ENCODE measurements at regions not wholly inside any gene's neighbourhood (a gene's known extent, or its start where the extent isn't known, plus 50 kb on each side); places are given as distances from the start of the nearest gene placed in this dataset.
"Not testable (repeated sequence)": the region's sequence is repeated elsewhere in the genome, so short reads cannot be mapped to it uniquely, and the experiment has no call there.

DNA sequence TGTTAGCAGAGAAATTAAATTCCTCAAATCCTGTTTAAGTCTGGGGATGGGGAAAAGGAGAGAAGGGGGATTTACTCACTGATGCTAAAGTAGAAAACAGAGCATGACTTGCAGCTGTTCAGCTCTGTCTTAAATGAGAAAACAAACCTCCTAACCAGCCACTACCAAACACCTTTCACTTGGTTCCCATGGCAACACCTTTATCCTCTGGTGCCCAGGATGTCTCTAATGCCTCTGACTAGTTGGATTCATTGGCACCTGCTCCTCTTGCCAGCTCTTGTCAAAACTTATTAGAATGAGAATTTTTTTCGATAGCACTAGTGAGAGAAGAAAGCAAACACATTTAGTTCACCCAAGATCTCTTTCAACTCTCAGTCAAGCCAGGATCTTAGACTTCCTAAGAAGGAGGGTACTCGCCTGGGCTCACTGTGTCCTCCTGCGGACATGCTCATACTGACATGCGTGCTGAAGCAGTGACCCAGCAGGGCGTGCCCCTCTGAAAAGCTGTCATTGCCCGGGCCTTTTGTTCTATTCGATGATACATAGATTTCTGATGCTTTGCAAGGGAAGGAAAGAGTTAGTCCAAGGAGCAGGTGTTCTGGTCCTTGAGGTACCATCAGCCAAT is 656.0 kb upstream of the CELF4 start:
- no peak for DNase-seq (ENCODE audit: low read depth in 2 of 2)

DNA sequence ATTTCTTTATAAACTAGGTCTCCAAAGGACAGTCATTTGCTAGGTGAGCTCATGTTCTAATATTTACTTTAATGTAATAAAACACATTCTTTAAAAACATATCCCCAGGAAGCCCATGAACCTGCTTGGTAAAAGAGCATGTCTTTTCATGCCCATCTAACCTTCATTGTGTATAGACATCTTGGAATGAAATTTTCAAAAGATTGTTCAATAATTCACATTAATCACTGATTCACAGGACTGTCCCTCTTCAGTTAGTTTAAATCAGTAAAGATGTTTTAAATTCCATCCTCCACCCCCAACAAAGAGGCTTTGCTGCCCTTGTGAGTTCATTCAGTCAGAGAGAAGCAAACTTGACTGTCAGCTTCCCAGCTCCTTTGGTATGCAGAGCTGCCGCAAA is 633.4 kb upstream of the CELF4 start:
- no peak for DNase-seq (ENCODE audit: low read depth in 2 of 2)

DNA sequence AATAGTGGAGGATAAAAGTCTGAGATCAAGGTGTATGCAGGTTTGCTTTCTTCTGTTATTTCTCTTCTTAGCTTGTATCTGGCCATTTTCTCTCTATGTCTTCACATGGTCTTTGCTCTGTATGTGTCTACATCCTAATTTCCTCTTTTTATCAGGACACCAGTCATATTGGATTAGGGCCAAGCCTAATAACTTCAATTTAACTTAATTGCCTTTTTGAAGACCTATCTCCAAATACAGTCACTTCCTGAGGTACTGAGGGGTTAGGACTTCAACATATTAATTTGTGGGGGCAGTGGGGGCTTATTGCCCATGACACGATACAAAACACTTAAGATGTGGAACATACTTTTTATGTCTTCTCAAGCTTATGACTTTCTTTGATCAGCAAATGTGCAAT is 632.9 kb upstream of the CELF4 start:
- no peak for DNase-seq (ENCODE audit: low read depth in 2 of 2)

DNA sequence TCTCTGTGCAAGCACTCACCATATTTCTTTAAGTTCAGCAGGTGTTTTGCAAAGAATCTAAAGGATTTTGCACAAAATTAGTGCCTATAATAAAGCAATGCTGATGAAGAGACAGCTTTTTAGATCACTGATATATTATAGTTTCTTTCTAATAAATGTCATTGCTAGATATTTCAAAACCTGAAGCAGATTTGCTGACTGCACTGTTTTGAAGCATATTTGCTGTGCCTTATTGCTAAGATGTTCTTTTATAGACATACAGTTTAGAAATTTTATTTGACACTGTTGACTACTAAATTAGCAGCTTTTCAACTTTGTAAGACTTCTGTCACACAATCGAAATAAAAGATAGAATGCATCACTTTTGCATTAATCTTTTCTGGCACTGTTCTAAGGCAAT is 620.9 kb upstream of the CELF4 start:
- DNase-seq (ENCODE audit: low read depth in 2 of 2): no peak

DNA sequence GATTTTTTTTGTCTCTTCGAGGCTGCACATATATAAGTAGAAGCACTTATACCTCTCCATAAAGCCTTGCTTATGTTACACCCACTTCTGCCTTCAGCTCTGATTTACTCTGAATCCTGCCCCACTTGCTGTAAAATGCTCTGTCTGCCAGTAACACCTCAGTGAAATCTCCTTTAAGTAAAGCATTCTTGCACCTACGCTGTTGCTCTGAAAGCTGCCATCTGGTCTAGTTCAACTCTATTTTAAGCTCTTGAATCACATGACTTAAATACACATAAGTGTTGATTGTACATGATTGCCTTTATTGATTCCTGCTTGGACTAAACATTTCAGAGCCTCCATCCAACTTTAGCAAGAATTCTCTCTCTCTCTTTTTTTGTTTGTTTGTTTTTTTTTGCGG is 609.0 kb upstream of the CELF4 start:
- DNase-seq (ENCODE audit: low read depth in 2 of 2): no peak

DNA sequence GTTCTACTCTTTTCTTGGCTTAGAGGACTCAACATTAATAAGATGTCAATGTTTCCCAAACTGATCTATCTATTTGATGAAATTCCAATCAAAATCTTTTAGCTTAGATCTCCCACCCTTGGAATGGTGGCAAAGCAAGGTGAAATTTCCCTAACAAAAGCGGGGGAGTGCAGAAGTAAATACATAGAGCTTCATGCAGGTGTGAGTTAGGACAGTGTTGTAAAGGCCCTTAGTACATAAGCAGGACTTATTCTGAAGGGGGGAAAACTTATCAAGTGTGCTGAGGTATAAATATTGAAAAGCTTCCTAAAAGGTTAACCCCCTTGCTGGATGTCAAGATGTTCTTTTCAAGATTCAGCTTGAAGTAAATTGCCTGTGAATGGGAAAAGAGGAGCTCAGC is 608.6 kb upstream of the CELF4 start:
- no peak for DNase-seq (ENCODE audit: low read depth in 2 of 2)

DNA sequence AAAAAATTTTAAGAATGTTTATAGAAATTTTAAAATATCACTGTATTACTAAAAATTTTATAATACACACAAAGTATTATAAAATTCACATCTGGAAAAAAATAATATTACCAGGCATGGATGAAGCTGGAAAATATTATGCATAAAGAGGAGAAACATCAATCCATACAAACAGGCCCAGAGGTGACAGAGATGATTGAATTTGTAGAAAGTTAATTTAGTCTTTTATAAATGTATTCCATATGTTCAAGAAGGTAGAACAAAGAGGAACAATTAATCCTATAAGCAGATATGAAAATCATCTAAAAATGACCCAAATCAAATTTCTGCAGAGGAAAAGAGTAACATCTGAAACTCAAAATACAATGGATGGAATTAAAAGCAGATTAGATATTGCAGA is 605.2 kb upstream of the CELF4 start:
- no peak for DNase-seq (ENCODE audit: low read depth in 2 of 2)

DNA sequence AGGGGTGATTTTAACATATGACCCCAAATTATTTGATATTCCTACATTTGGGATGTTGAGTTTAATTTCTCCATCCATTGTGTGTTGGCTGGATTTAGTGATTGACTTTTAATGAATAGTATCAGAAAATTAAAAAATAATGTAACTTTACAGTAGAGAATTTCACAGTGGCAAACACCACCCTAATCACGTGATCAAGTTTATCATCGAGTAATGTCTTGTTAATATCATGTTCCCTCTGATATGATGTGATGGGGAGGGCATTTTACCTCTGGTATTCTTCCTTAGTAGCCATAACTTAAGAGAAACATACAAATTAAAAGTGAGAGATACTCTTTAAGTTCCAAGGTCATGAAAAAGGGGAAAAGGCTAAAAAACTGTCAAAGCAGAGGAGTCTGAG is 602.0 kb upstream of the CELF4 start:
- DNase-seq (ENCODE audit: low read depth in 2 of 2): no peak

DNA sequence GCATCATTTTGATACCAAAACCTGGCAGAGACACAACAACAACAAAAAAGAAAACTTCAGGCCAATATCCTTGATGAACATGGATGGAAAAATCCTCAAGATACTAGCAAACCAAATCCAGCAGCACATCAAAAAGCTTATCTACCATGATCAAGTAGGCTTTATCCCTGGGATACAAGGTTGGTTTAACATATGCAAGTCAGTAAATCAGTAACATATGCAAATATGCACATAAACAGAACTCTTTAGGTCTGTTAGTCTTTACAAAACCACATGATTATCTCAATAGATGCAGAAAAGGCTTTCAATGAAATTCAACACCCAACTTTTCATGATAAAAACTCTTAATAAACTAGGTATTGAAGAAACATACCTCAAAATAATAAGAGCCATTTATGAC is 587.5 kb upstream of the CELF4 start:
- not testable (repeated sequence) for DNase-seq (ENCODE audit: low read depth in 2 of 2)

DNA sequence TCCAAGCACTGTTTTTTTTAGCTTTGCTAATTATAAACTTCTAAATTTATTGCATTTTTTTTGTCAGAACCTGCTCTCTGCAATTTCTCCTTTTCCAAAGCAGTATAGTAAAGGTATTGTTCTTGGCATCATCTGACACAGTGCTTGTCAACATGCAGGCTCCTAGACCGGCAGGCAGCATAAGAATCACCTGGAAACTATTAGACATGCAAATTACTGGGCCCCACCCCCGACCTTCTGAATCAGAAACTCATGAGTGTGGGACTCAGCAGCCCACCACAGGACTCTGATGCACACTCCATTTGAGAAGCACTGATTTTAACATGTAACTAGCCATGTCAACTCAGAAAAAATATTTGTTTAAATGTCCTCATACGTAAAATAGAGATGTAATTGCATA is 551.1 kb upstream of the CELF4 start:
- no peak for DNase-seq (ENCODE audit: low read depth in 2 of 2)

DNA sequence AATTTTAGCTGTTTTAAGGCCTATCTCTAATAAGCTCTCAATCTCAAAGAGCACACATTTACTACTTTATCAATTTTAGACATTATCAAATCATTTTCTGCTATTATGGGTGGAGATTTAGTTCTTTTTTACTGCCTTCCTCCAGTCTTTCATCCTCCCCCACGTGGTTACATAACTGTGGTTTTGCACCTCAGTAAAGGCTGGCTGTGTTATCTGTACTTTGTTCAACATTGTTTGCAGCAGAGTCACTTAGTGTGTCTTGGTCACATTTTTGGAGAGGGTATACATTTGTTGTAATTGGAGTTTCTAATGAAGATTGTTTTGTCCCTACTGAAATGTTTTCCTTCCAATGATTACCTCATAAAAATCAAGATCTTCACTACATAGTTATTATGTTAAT is 549.6 kb upstream of the CELF4 start:
- no peak for DNase-seq (ENCODE audit: low read depth in 2 of 2)

DNA sequence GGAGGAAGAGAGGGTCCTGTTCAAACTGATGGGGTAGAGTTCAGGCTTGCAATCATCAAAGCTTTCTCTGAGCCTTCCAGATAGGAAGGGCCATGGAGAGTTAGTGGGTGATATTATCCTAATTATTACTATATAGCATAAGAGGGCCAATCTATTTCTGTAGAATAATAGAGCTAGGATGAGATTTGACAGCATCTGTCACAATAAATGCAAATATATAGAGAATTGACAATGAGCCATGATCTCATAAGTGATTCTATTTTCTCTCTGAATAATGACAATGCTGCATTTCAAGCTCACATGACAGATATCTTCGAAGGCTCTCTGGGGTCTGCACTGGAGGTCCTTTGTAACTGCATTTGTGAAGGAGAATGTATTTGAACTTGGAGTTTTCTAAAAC is 521.9 kb upstream of the CELF4 start:
- no peak for DNase-seq (ENCODE audit: low read depth in 2 of 2)

DNA sequence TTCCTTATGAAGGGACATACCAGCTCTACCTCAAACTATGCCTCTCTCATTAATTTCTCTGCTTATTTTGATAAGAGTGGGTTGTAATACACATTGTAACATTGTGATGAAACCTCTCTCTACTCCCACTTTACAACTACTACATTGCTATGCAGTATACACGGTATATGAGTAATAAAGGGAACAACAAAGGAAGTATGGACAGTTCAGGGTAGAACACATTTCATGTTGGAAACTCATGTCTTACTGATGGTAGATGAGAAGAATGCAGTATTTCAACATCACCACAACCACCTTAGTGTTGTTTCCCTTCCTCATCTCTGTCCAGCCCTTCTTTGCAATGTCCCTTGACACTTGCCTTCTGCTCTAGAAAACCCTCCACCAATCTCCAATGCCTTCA is 515.9 kb upstream of the CELF4 start:
- no peak for DNase-seq (ENCODE audit: low read depth in 2 of 2)

DNA sequence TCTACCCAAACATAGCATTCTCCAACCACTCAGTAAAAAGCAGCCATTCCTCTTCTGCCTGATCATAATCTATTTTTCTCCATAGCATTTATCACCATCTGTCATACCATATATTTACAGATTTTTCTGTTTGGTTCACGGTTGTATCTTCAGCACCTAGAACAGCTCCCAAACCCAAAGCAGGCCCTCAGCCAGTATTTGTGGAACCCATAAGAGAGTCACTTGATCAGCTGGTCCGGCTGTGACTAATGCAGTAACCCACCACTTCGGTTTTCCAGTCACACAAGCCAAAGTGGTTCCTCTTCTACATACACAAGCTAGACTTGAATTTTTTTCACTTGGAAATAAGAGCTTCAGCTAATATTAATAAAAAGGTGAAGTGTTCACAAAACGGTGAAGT is 511.6 kb upstream of the CELF4 start:
- no peak for DNase-seq (ENCODE audit: low read depth in 2 of 2)

DNA sequence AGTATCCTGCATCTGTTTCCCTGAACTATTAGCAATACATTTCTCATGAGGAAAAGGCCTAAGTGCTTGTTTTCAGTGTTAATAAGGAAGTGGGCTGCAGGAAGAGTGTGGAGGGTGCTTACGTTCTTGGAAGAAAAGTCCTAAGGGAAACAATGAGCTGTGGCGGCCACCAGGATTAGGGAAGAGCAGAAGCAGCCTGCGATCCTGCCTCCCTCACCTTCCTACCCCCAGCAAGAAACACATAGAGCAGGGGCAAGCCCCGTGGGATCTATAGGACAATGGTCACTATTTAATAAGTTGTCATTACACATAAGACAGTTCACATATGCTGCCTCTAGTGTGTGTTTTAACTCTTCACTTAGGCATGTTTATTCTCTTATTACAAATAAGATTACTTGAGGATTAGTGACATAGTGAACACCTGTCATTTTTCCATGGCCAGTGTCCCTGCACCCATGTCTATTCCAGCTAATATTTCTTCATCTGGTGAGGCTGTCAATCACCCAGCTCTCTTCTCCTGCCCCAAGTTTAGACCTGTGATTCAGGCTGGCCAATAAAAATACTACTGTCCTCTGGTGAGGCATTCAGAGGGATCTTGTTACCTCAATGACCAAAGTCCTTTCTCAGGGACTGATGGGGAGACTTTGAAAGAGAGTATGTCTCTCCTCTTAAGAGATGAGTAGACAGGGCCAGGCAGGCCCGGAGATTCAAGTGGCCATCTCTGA is 510.9 kb upstream of the CELF4 start:
- no peak for DNase-seq (ENCODE audit: low read depth in 2 of 2)

DNA sequence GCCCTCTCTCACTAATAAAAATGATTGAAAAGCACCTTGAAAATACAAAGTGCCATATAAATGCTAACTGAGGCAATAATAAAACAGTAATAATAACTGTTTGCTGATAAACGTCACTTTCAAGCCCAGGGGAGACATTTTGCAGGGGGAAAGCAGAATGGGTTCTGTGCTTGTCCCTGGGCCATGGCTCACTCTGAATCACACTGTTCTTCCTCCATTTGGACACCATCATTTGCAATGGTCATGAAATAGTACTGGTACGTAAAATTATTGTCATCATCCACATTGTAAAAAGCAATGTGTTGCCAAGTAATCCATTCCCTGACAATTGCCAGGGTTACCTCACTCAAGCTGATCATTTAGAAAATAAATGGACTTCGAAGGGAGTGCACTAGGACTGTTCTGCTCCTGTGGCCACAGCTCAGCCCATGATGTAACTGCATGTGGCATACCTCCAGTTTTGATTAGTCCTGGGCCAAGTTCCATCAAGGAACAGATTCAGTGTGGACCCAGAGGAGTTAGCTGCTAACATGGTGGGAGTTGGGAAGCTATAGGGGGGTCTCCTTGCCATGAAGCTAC is 508.8 kb upstream of the CELF4 start:
- no peak for DNase-seq (ENCODE audit: low read depth in 2 of 2)

DNA sequence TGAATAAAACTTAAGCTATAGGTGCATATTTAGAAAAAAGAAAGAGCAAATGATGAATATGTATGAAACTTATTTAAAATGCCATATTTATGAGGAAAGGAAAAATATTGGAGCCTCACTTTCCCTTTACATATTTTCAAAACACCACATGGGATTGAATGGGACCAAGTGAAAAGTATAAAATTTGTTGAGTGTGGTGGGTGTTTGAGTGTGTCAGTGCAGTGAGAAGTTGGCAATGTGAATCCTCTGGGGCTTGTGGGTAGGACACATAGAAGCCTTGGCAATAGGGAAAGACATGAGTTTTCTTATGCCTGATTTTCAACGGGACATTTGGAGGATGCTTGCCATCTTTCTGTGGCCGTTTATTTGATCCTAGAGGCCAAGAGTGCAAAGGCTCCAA is 502.2 kb upstream of the CELF4 start:
- no peak for DNase-seq (ENCODE audit: low read depth in 2 of 2)

DNA sequence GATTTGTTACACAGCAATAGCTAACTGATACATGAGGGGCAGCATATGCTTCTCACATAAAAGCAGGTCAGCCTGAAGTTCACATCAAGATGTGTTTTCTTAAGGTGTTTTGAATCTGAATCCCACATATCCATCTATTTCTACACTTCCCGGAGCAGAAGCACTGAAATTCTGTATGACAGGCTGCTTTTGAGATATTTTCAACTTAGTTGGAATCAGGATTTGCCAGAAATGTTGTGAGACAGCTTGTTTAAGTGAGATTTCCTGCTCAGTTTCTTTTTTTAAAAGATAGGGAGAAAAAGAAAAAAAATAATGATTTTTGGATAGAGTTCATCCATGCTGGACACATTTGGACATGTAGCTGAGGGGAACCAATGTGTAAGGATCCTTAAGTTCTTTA is 501.5 kb upstream of the CELF4 start:
- DNase-seq (ENCODE audit: low read depth in 2 of 2): no peak

DNA sequence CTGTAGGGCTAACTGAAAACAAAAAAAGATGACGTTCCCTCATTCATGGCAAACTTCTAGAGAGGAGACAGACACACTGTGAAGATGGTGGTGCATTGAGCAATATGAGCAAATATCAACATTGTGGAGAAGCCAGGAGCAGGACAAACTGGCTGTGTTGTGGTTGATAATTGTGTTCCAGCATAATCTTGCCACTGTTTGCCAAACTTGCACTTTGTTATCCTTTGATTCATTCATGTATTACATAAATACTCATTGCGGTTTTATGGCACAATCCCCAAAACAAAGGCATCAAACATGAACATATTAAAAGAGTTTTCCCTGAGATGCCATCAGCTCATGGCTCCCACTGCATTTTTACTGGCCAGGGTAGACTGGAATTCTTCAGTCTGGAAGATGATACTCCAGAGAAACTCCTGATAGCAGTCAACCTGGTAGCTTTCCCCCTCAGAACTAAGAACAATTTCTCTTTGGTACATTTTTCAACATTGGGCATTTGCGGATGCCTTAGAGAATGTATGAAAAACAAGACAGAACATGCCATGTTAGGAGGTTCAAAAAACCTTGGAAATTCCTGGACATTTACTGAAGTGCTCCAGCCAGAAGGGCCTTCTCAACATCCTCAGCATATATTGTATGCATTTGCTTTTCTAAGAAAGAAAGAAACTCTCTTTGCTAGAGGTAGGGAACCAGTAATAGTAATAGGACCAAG is 487.4 kb upstream of the CELF4 start:
- no peak for DNase-seq (ENCODE audit: low read depth in 2 of 2)

DNA sequence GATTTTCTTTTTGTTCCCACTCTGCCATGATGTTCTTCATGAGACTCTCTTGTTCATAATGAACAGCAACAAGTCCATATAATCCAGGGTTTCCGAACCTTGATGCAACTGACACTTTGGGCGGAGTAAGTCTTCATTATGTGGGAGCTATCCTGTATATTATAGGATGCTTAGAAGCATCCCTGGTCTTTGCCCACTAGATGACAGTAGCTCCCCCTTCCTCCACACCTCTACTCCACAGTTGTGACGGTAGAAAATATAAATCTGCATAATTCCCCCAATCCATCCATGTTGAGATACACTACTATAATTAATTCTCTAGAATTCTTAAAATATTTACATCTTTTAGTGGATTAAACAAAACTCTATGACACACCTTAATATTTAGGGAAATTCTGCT is 482.2 kb upstream of the CELF4 start:
- no peak for DNase-seq (ENCODE audit: low read depth in 2 of 2)

DNA sequence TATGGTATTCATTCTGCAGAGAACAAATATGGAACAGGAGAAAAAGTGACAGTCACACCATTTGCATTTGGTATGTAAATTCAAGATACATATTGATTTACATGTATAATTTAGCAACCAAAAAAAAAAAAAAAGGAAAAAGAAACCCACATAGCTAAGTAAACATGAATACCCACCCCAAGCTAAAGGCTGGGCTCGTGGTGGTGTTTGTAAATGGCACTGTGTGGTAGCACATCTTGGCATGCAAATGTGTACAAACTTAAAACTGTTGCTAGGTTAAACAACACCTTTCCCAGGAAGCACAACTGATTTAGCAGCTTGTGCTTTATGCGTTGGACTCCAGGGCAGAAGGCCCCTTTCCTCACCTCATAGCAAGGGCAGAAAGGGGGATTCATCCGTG is 481.1 kb upstream of the CELF4 start:
- no peak for DNase-seq (ENCODE audit: low read depth in 2 of 2)

DNA sequence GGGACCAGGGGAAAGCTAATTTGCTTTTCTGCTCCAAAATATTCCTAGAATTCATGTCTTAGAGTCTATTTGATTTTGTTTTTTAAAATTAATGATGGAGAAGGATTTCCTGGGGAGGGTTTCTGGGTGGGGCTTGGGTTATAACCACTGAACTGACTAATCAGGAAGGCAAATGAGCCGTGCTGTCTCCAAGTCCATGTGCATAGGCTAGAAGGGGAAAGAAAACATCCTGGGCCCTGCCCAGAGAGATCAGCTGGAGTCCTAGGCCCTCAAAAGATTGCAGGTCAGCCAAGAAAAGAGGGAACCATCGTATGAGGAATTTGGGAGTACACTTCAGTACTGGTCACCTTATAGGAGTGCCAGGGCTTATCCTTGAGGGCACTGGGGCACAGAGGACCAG is 480.2 kb upstream of the CELF4 start:
- no peak for DNase-seq (ENCODE audit: low read depth in 2 of 2)

Measured in stimulated activated CD4-positive, alpha-beta T cell treated with anti-CD3 and anti-CD28 coated beads, Interleukin-1b, Interleukin-23, amount 100 ng/mL, for 4 hours (primary cell).